ENCODE measurements at regions not wholly inside any gene's neighbourhood (a gene's known extent, or its start where the extent isn't known, plus 50 kb on each side); places are given as distances from the start of the nearest gene placed in this dataset.
A peak's percentile ranks its signal among the peaks of the same experiment; 100 is the strongest.

DNA sequence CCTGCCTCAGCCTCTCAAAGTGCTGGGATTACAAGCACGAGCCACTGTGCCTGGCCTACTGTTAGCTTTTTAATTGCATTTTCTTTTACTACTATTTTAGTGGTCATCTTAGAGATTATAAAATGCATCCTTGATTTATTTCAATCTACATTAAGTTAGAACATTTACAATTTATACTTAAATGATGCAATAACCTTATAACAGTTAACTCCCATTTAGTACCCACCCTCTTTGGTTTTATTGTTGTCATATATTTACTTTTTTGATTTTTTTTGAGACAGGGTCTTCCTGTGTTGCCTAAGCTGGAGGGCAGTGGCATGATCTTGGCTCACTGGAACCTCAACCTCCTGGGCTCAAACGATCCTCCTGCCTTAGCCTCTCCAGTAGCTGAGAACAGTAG lies 77.3 kb downstream of the PPCDC start:
- H3K4me3 ChIP-seq (ENCODE audit: low read depth, low read length): no peak overlapping the region
- TF ChIP-seq, protein P1, sequence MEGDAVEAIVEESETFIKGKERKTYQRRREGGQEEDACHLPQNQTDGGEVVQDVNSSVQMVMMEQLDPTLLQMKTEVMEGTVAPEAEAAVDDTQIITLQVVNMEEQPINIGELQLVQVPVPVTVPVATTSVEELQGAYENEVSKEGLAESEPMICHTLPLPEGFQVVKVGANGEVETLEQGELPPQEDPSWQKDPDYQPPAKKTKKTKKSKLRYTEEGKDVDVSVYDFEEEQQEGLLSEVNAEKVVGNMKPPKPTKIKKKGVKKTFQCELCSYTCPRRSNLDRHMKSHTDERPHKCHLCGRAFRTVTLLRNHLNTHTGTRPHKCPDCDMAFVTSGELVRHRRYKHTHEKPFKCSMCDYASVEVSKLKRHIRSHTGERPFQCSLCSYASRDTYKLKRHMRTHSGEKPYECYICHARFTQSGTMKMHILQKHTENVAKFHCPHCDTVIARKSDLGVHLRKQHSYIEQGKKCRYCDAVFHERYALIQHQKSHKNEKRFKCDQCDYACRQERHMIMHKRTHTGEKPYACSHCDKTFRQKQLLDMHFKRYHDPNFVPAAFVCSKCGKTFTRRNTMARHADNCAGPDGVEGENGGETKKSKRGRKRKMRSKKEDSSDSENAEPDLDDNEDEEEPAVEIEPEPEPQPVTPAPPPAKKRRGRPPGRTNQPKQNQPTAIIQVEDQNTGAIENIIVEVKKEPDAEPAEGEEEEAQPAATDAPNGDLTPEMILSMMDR (IDR thresholded peaks at IDR 0.05; ENCODE audit: low read depth, low read length, missing control alignments): no peak
- DNase-seq (ENCODE audit: low read depth): no peak

GRCh38 chr15:75104804-75105557 lies 81.6 kb downstream of the PPCDC start:
- DNase-seq (ENCODE audit: low read depth): peak; percentile 58
- TF ChIP-seq, protein P1 (IDR thresholded peaks at IDR 0.05; ENCODE audit: low read depth, low read length, missing control alignments): no peak
- no peak overlapping the region for H3K4me3 ChIP-seq (ENCODE audit: low read depth, low read length)

GRCh38 chr15:75107516-75107907 lies 84.1 kb downstream of the PPCDC start:
- no peak overlapping the region for H3K4me3 ChIP-seq (ENCODE audit: low read depth, low read length)
- no peak for DNase-seq (ENCODE audit: low read depth)
- TF ChIP-seq, protein P1 (IDR thresholded peaks at IDR 0.05; ENCODE audit: low read depth, low read length, missing control alignments): no peak

DNA sequence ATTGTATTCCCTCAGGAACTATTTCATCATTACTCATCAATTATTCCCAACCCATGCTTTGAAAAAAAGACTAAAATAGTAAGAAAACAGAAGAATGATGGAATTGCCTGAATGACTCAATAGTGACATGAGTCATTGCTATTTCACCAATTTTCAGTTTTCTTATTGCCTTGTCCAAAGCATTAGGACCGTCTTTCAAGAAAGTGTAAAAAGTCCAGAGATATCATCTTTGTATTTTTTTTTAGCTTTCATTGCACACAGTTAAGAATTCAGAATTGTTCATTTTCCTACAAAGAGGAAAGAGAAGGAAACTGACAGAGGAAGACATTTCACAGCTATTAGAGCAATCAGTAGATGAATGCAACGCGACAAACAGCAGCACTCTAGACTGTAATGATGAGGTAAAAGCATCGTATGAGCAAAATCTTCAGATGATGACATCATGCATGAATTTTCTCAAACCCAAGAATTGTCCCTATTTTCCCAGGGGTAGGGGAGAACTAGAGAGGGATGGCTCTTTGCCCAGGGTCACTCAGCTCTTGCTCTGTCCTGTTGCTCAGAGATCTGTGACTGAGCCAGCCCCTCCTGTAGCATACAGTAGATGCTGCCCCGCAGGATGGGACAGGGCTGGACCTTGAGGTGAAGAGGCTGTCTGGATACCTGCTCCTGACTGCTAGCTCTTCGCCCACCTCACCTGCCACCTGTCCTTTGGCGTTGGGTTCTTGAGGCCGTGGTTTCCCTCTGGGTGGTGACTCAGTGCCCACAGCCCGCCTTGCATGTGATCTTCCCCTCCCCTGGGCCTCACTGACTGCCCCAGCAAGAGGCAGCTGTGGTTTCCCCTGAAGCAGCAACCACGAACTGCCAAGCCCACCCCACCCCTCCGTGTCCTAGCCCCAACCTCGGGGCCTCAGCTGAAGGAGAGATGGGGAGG lies 84.8 kb downstream of the PPCDC start:
- no peak overlapping the region for H3K4me3 ChIP-seq (ENCODE audit: low read depth, low read length)
- TF ChIP-seq, protein P1 (IDR thresholded peaks at IDR 0.05; ENCODE audit: low read depth, low read length, missing control alignments): no peak
- no peak for DNase-seq (ENCODE audit: low read depth)

DNA sequence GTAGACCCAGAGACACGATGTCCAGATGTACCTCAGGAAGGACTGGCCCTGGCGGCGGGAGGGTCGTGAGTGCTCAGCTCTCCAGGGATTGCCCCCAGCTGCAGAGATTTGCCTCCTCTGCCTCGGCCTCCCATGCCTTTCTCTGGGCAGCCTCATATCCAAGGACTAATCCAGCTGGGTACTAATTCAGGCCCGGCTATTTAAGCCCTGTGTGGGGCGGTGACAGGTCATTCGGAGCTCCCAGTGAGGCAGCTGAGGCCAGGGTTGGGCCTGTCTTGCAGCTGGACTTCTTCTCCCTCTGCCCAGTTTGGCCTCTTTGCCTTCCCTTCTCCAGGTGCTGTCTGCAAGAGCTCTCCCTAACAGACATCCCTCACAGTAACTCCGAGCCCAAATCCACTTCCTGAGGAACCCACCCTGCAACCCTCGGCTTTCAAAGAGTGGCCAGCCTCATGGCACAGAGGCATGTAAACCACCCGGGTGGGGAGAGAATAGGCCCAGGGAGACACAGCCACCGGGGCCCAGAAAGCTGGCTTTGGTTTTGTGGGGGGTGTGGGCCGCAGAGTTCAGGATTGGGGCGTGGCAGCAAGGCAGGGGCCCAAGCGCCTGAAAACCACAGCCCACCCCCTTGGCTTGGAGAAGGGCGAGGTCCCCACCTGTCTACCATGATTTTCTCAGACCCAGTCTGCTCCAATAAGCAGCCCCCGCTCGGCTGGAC lies 85.8 kb downstream of the PPCDC start:
- DNase-seq (ENCODE audit: low read depth): no peak
- no peak overlapping the region for H3K4me3 ChIP-seq (ENCODE audit: low read depth, low read length)
- TF ChIP-seq, protein P1 (IDR thresholded peaks at IDR 0.05; ENCODE audit: low read depth, low read length, missing control alignments): no peak

- no peak overlapping the region for H3K4me3 ChIP-seq (ENCODE audit: low read depth, low read length)
- TF ChIP-seq, protein P1 (IDR thresholded peaks at IDR 0.05; ENCODE audit: low read depth, low read length, missing control alignments): no peak
- no peak for DNase-seq (ENCODE audit: low read depth)
These were observed 86.3 kb downstream of the PPCDC start for GRCh38 chr15:75109736-75110130.
